HEK293 (cell line): ENCODE measurements at regions not wholly inside any gene's neighbourhood (a gene's known extent, or its start where the extent isn't known, plus 50 kb on each side); places are given as distances from the start of the nearest gene placed in this dataset.

Experiments used
- CTCF ChIA-PET: fragments of 350-600 bp; formaldehyde crosslinking; extraction: SDS; loops from one replicate; lab custom pipeline; 2021; ENCODE audit warnings: antibody characterized with exemption; lab: Yijun Ruan, JAX
- POLR2A ChIA-PET: fragments of 300-600 bp; formaldehyde crosslinking; extraction: SDS; loops from one replicate; lab custom pipeline; 2020; ENCODE audit warnings: antibody characterized with exemption, inconsistent platforms; lab: Yijun Ruan, JAX
- H3K27ac ChIP-seq: fragments of 200-500 bp; sonication (Bioruptor generic); 2 replicates; pipeline ENCODE4 v1.5.1; 2014; ENCODE audit warnings: low read depth, low read length, control low read depth, inconsistent platforms; ENCODE audit errors: extremely low read depth
- H3K36me3 ChIP-seq, 2 experiments: fragments of 200-500 bp in 1 of 2; sonication (Bioruptor generic) in 1 of 2; 1 replicate in 1 of 2; 2 replicates in 1 of 2; pipeline ENCODE4 v1.5.1; 2014 to 2017; ENCODE audit warnings: inconsistent platforms in 2 of 2, low read length in 2 of 2; ENCODE audit not compliant: control insufficient read depth in 2 of 2, insufficient read depth in 1 of 2
- H3K4me1 ChIP-seq: fragments of 200-500 bp; sonication (Bioruptor generic); 2 replicates; pipeline ENCODE4 v1.5.1; 2014; ENCODE audit warnings: mild to moderate bottlenecking, low read length, inconsistent platforms; ENCODE audit not compliant: control insufficient read depth, insufficient read depth
- H3K4me3 ChIP-seq: 2 replicates; pipeline ENCODE4 v1.5.1; 2011; ENCODE audit warnings: low read depth, mild to moderate bottlenecking, control low read depth, low read length, moderate library complexity
- H3K9me3 ChIP-seq: fragments of 200-500 bp; sonication (Bioruptor generic); 2 replicates; pipeline ENCODE4 v1.5.1; 2014; ENCODE audit warnings: low read depth, low read length, inconsistent platforms; ENCODE audit not compliant: control insufficient read depth, insufficient read depth
- KLF10 ChIP-seq: fragments of 450-650 bp; IDR thresholded peaks from 2 replicates; pipeline ENCODE4 v1.5.1; 2018; ENCODE audit warnings: missing biosample characterization, mild to moderate bottlenecking, missing genetic modification characterization
- KLF7 ChIP-seq: fragments of 450-650 bp; formaldehyde crosslinking; IDR thresholded peaks from 2 replicates; pipeline ENCODE4 v1.5.1; 2016; ENCODE audit warnings: missing biosample characterization, missing genetic modification characterization, borderline replicate concordance
- RBAK ChIP-seq: fragments of 450-650 bp; formaldehyde crosslinking; IDR thresholded peaks from 2 replicates; pipeline ENCODE4 v1.5.1; 2016; ENCODE audit warnings: missing biosample characterization, missing genetic modification characterization
- YY2 ChIP-seq: fragments of 450-650 bp; formaldehyde crosslinking; IDR thresholded peaks from 2 replicates; pipeline ENCODE4 v1.5.1; 2016; ENCODE audit warnings: missing biosample characterization, missing genetic modification characterization
- ZBTB48 ChIP-seq: fragments of 450-650 bp; formaldehyde crosslinking; IDR thresholded peaks from 2 replicates; pipeline ENCODE4 v1.5.1; 2016; ENCODE audit warnings: missing biosample characterization, missing genetic modification characterization
- ZNF121 ChIP-seq: fragments of 450-650 bp; formaldehyde crosslinking; IDR thresholded peaks from 2 replicates; pipeline ENCODE4 v1.5.1; 2016; ENCODE audit warnings: missing biosample characterization, missing genetic modification characterization
- ZNF138 ChIP-seq: fragments of 450-650 bp; formaldehyde crosslinking; IDR thresholded peaks from 2 replicates; pipeline ENCODE4 v1.5.1; 2016; ENCODE audit warnings: missing biosample characterization, missing genetic modification characterization, borderline replicate concordance
- ZNF175 ChIP-seq: fragments of 450-650 bp; formaldehyde crosslinking; IDR thresholded peaks from 2 replicates; pipeline ENCODE4 v1.5.1; 2016; ENCODE audit warnings: missing biosample characterization, missing genetic modification characterization
- ZNF311 ChIP-seq: fragments of 450-650 bp; formaldehyde crosslinking; IDR thresholded peaks from 2 replicates; pipeline ENCODE4 v1.5.1; 2017; ENCODE audit warnings: missing biosample characterization, missing genetic modification characterization, borderline replicate concordance
- ZNF354C ChIP-seq: fragments of 450-650 bp; formaldehyde crosslinking; IDR thresholded peaks from 2 replicates; pipeline ENCODE4 v1.5.1; 2016; ENCODE audit warnings: missing biosample characterization, missing genetic modification characterization, low read depth, borderline replicate concordance
- ZNF624 ChIP-seq: fragments of 450-650 bp; formaldehyde crosslinking; IDR thresholded peaks from 2 replicates; pipeline ENCODE4 v1.5.1; 2017; ENCODE audit warnings: missing biosample characterization, missing genetic modification characterization
- ZNF776 ChIP-seq: fragments of 450-650 bp; formaldehyde crosslinking; IDR thresholded peaks from 2 replicates; pipeline ENCODE4 v1.5.0; 2017; ENCODE audit warnings: missing biosample characterization, missing genetic modification characterization, borderline replicate concordance
- ZNF792 ChIP-seq: fragments of 450-650 bp; formaldehyde crosslinking; IDR thresholded peaks from 2 replicates; pipeline ENCODE4 v1.5.1; 2016; ENCODE audit warnings: missing biosample characterization, missing genetic modification characterization
- ZSCAN30 ChIP-seq: fragments of 450-650 bp; IDR thresholded peaks from 2 replicates; pipeline ENCODE4 v1.5.1; 2018; ENCODE audit warnings: missing biosample characterization, mild to moderate bottlenecking, missing genetic modification characterization, moderate library complexity
- TF ChIP-seq, protein P1 (sequence below): fragments of 450-650 bp; formaldehyde crosslinking; conservative IDR thresholded peaks from 2 replicates; pipeline ENCODE4 v1.5.1; 2016; ENCODE audit warnings: low read depth, missing biosample characterization, missing genetic modification characterization
- TF ChIP-seq, protein P2 (sequence below): fragments of 450-650 bp; formaldehyde crosslinking; IDR thresholded peaks from 2 replicates; pipeline ENCODE4 v1.5.1; 2016; ENCODE audit warnings: missing biosample characterization, missing genetic modification characterization, low read depth
- TF ChIP-seq, protein P3 (sequence below): fragments of 450-650 bp; formaldehyde crosslinking; IDR thresholded peaks from 2 replicates; pipeline ENCODE4 v1.5.1; 2016; ENCODE audit warnings: missing biosample characterization, missing genetic modification characterization
- TF ChIP-seq, protein P4 (sequence below): fragments of 450-650 bp; IDR thresholded peaks from 2 replicates; pipeline ENCODE4 v1.5.1; 2018; ENCODE audit warnings: missing biosample characterization, mild to moderate bottlenecking, missing genetic modification characterization

DNA sequence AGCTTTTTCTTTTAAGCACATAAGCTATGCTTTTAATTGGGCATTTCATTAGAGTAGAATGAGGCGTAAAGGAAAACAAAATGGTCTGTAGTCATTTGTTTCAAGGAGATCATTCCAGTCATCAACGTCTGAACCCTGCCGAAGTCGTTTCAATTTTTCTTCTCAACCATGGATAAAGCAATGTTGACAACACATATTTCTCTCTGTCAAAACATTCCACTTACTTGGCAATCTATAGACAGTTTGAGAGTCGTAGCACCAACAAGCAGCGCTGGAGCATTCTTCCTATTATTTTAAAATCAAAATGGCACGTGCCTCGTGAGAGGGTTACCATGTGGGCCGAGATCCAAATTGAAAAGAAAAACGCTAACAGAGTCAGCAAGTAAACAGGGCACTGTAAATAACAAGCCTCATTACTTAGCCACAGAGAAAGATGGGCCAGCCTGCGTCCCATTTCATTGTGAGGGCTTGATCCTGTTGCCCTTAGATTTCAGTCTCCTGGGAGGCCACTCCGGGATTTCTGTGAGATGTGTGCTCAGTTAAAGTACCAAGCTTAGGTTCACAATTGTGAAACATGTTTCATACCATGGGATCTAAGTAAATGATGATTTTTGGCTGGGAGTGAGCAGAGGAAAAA is 422.9 kb downstream of the DTWD2 start:
- Histone ChIP-seq H3K4me1 (no peaks in the 10 kb centered on the region), H3K9me3 (no peaks in the 10 kb centered on the region), H3K4me3 (no peak overlapping the region)
- CTCF ChIA-PET, result no interaction called here
- no peak for TF ChIP-seq KLF7 (tag by site-specific recombination)
- no peak for TF ChIP-seq RBAK (tag by site-specific recombination)
- TF ChIP-seq ZSCAN30 (tag by site-specific recombination), result no peak
- TF ChIP-seq, protein P1, sequence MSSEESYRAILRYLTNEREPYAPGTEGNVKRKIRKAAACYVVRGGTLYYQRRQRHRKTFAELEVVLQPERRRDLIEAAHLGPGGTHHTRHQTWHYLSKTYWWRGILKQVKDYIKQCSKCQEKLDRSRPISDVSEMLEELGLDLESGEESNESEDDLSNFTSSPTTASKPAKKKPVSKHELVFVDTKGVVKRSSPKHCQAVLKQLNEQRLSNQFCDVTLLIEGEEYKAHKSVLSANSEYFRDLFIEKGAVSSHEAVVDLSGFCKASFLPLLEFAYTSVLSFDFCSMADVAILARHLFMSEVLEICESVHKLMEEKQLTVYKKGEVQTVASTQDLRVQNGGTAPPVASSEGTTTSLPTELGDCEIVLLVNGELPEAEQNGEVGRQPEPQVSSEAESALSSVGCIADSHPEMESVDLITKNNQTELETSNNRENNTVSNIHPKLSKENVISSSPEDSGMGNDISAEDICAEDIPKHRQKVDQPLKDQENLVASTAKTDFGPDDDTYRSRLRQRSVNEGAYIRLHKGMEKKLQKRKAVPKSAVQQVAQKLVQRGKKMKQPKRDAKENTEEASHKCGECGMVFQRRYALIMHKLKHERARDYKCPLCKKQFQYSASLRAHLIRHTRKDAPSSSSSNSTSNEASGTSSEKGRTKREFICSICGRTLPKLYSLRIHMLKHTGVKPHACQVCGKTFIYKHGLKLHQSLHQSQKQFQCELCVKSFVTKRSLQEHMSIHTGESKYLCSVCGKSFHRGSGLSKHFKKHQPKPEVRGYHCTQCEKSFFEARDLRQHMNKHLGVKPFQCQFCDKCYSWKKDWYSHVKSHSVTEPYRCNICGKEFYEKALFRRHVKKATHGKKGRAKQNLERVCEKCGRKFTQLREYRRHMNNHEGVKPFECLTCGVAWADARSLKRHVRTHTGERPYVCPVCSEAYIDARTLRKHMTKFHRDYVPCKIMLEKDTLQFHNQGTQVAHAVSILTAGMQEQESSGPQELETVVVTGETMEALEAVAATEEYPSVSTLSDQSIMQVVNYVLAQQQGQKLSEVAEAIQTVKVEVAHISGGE (tag by site-specific recombination), result no peak
- TF ChIP-seq ZNF311 (tag by site-specific recombination), result no peak
- TF ChIP-seq, protein P2, sequence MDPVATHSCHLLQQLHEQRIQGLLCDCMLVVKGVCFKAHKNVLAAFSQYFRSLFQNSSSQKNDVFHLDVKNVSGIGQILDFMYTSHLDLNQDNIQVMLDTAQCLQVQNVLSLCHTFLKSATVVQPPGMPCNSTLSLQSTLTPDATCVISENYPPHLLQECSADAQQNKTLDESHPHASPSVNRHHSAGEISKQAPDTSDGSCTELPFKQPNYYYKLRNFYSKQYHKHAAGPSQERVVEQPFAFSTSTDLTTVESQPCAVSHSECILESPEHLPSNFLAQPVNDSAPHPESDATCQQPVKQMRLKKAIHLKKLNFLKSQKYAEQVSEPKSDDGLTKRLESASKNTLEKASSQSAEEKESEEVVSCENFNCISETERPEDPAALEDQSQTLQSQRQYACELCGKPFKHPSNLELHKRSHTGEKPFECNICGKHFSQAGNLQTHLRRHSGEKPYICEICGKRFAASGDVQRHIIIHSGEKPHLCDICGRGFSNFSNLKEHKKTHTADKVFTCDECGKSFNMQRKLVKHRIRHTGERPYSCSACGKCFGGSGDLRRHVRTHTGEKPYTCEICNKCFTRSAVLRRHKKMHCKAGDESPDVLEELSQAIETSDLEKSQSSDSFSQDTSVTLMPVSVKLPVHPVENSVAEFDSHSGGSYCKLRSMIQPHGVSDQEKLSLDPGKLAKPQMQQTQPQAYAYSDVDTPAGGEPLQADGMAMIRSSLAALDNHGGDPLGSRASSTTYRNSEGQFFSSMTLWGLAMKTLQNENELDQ (tag by site-specific recombination), result no peak
- TF ChIP-seq ZNF776 (tag by site-specific recombination), result no peak
- no peak for TF ChIP-seq YY2 (tag by site-specific recombination)
- TF ChIP-seq, protein P3, sequence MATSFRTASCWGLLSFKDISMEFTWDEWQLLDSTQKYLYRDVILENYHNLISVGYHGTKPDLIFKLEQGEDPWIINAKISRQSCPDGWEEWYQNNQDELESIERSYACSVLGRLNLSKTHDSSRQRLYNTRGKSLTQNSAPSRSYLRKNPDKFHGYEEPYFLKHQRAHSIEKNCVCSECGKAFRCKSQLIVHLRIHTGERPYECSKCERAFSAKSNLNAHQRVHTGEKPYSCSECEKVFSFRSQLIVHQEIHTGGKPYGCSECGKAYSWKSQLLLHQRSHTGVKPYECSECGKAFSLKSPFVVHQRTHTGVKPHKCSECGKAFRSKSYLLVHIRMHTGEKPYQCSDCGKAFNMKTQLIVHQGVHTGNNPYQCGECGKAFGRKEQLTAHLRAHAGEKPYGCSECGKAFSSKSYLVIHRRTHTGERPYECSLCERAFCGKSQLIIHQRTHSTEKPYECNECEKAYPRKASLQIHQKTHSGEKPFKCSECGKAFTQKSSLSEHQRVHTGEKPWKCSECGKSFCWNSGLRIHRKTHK (tag by site-specific recombination), result no peak
- TF ChIP-seq ZNF121, result no peak
- no peak for TF ChIP-seq ZBTB48 (tag by site-specific recombination)
- no peak for TF ChIP-seq ZNF624 (tag by site-specific recombination)
- TF ChIP-seq ZNF138, result no peak
- TF ChIP-seq KLF10 (tag by site-specific recombination), result no peak
- TF ChIP-seq ZNF175 (tag by site-specific recombination), result no peak
- no peak for TF ChIP-seq ZNF792 (tag by site-specific recombination)
- TF ChIP-seq ZNF354C (tag by site-specific recombination), result no peak
- TF ChIP-seq, protein P4, sequence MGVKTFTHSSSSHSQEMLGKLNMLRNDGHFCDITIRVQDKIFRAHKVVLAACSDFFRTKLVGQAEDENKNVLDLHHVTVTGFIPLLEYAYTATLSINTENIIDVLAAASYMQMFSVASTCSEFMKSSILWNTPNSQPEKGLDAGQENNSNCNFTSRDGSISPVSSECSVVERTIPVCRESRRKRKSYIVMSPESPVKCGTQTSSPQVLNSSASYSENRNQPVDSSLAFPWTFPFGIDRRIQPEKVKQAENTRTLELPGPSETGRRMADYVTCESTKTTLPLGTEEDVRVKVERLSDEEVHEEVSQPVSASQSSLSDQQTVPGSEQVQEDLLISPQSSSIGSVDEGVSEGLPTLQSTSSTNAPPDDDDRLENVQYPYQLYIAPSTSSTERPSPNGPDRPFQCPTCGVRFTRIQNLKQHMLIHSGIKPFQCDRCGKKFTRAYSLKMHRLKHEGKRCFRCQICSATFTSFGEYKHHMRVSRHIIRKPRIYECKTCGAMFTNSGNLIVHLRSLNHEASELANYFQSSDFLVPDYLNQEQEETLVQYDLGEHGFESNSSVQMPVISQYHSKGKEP (tag by site-specific recombination), result no peak
- TF ChIP-seq, all 188 proteins: peak for 0
- POLR2A ChIA-PET, result no interaction called here
- Histone ChIP-seq H3K36me3 (no peaks in the 10 kb centered on the region), H3K27ac (no peak overlapping the region)
